ENCODE measurements at regions not wholly inside any gene's neighbourhood (a gene's known extent, or its start where the extent isn't known, plus 50 kb on each side); places are given as distances from the start of the nearest gene placed in this dataset.

DNA sequence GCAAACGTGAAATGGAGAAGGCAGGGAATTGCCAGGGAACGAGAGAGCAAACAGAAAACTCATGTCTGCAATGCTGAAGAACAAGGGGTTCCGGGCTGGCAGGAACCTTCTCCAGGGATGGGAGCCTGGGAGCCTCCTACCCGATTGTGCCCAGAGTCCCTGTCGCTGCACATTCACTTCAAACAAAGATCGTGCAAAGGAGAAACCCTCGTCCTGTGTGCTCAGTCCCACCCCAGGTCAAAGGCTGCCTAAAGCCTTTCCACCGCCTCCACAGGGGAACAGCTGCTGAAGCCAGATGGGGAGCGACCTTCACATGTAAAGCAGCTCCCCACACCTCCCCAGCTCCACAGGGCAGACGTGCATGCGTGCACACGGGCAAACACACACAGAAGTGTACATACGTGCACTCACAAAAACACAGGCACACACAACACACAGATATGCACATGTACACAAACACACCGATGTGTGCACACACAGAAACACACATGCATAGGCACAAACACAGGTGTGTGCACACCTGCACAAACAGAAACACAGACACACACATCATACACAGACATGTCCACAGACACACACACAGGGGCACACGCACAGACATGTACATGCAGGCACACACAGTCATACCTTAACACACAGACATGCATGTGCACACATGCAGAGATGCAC is 460.1 kb upstream of the SALL3 start:
- no peak for TF ChIP-seq JUND (IDR thresholded peaks at IDR 0.05; ENCODE audit: low read depth)
- in situ Hi-C loops (cut with HindIII; ENCODE audit: low pct_unique_long_range_greater_than_20kb, low sequenced_read_pairs): no loop called here
- DNase-seq (ENCODE audit: low read depth in 1 of 2, low spot score in 1 of 2): no peak

DNA sequence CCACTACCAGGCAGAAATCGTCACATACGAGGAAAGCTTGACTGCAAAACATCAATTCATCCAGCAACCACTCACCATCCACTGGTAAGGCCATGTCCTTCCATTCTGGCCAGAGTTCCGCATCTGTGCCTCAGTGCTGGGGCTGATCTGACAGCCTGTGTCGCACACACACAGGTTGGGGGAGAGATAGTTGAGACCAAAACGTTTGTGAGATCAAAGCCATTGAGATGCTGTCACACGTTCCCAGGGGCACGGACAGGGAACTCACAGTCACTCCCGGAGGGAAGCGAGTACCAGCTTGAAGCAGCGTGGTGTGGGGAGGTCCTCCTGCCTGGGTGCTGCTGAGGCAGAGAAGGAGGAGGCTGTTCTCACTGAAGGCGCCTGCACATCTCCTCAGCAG is 458.5 kb upstream of the SALL3 start:
- no peak for DNase-seq (ENCODE audit: low read depth in 1 of 2, low spot score in 1 of 2)
- TF ChIP-seq JUND (IDR thresholded peaks at IDR 0.05; ENCODE audit: low read depth): no peak
- in situ Hi-C loops (cut with HindIII; ENCODE audit: low pct_unique_long_range_greater_than_20kb, low sequenced_read_pairs): no loop called here

DNA sequence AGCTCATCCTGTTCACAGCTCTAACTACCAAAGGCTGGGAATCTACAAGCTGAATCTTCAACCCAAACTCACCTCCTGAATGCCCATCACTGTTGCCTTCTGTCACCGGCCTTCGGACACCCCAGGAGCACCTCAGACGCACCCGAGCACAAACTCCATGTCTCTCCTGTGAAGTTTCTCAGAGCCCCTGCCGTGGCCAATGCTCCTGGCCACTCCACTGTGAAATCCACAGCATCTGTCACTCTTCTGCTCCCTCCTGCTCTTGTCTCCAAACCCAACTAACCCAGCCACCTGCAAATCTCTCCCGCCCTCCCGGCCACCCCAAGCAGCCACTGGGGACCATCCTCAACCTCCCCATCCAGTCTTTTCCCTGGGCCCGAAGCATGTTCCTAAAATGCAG is 457.9 kb upstream of the SALL3 start:
- in situ Hi-C loops (cut with HindIII; ENCODE audit: low pct_unique_long_range_greater_than_20kb, low sequenced_read_pairs): no loop called here
- no peak for TF ChIP-seq JUND (IDR thresholded peaks at IDR 0.05; ENCODE audit: low read depth)
- DNase-seq (ENCODE audit: low read depth in 1 of 2, low spot score in 1 of 2): no peak

DNA sequence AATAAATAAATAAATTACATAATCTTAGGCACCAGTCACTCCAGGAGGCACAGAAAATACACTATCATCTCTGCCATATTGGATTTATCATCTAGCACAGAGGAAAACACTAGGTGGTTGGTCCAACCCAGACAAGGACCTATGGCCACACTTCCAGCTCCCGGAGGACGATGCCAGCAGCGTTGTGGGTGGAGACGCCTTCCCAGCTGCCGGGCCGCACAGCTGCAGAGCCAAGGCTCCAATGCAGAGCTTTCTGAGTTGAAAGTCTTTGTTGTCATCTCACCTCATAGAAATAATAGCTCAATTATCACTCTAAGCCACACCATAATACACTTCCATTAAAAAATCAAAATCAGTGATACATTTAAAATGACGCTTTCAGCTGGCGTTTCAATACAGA is 457.1 kb upstream of the SALL3 start:
- in situ Hi-C loops (cut with HindIII; ENCODE audit: low pct_unique_long_range_greater_than_20kb, low sequenced_read_pairs): no loop called here
- no peak for DNase-seq (ENCODE audit: low read depth in 1 of 2, low spot score in 1 of 2)
- TF ChIP-seq JUND (IDR thresholded peaks at IDR 0.05; ENCODE audit: low read depth): no peak

DNA sequence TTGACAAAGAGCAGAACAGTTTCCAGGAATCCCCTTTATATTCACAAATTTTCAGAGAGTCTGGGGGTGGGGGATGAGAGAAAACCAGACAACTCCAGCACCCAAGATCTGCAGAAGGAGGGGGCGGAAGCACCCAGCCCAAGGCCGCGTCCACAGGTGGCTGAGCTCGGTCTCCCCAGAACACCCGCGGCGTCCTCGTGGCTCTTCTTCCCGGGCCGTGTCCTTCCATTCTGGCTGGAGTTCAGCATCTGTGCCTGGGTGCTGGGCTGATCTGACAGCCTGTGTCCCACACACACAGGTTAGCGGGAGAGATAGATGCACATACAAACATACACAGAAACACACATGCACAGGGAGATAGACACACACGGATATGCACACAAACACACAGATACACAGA is 455.8 kb upstream of the SALL3 start:
- in situ Hi-C loops (cut with HindIII; ENCODE audit: low pct_unique_long_range_greater_than_20kb, low sequenced_read_pairs): no loop called here
- no peak for DNase-seq (ENCODE audit: low read depth in 1 of 2, low spot score in 1 of 2)
- no peak for TF ChIP-seq JUND (IDR thresholded peaks at IDR 0.05; ENCODE audit: low read depth)

DNA sequence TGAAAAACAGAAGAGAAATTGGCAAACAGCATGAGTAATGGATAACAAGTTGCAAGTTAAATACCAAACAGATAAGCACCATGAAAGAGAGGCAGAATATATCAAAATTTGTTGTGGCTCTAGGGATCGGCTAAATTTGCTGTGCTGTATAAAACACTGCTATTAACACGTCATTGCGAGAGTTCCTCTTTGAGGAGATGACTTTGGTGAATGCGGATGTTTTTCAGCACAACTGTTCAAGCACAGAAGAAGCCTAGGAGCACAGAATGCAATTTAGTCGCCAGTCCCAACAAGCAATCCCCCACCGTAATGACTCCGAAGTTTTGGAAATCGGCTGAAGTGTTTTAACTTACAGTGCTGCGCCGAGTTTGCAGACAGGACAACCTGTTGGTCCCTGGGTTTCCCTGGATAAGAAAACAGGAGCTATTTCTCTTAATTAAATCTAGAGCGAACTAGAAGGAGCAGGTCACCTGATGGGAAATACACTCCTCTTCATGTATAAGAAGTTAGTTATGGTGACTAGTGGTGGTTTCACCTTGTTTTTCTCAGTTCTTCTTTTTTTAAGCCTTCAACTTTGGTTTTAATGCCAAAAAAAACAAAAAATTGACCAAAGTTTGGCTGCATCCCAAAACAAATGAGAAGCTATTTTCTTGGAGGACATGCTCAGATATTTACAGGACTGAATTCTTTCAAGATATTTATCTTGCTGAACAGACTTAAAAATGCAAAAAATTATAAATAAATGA is 454.1 kb upstream of the SALL3 start:
- no peak for TF ChIP-seq JUND (IDR thresholded peaks at IDR 0.05; ENCODE audit: low read depth)
- in situ Hi-C loops (cut with HindIII; ENCODE audit: low pct_unique_long_range_greater_than_20kb, low sequenced_read_pairs): no loop called here
- DNase-seq (ENCODE audit: low read depth in 1 of 2, low spot score in 1 of 2): no peak

DNA sequence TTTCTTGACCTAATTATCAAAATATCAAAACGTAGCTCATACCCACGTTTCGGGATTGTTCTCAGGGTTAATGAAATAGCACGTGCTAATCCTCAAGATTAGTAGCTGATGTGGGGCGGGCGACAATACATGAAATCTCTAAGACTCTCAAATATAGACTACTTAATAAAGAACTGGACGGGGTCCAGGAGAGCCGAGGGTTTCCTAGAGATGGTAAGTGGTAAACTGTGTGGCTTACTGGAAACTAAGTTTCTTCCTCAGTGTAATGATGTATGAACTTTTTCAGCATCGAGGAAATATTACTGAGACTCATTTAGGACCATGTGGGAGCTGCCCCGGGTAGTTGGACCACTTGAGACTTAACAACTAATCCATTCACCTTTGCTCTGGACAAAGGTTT is 453.3 kb upstream of the SALL3 start:
- TF ChIP-seq JUND (IDR thresholded peaks at IDR 0.05; ENCODE audit: low read depth): no peak
- no peak for DNase-seq (ENCODE audit: low read depth in 1 of 2, low spot score in 1 of 2)
- in situ Hi-C loops (cut with HindIII; ENCODE audit: low pct_unique_long_range_greater_than_20kb, low sequenced_read_pairs): no loop called here

DNA sequence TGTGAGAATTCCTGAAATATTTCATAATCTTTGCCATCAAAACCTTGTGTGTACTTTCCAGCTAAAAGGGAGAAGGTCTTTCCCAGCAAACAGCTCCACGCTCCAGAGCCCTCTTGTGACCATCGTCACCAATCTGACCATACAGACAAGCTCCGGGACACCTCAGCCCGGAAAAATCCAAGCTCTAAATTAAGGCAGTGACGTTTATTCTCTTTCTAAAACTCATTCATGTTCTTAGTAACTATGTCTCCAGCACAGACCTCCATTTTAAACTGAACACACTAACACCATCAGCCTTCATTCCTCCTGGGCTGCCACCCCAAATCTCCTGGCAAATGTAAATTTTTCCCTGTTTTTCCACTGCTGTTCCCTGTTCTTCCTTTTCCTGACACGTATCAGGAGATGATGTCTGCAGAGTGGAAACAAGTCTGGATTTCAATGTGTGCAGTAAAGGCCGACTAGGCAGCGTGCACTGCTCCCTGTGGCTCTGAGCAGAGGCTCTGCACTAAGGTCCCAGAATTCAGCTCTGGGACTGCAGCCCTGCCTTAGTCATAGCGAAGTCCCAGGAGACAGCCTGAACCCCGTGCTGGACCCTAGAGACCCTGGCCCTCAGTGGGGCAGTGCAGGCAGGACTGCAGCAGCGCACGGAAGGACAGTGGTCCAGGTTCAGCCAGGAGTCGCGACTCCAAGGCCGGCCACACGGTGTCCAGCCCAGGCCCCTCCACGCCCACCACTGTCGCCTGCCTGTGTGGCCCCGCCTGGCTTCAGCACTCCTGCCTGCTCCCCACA is 452.5 kb upstream of the SALL3 start:
- DNase-seq (ENCODE audit: low read depth in 1 of 2, low spot score in 1 of 2): no peak
- no peak for TF ChIP-seq JUND (IDR thresholded peaks at IDR 0.05; ENCODE audit: low read depth)
- in situ Hi-C loops (cut with HindIII; ENCODE audit: low pct_unique_long_range_greater_than_20kb, low sequenced_read_pairs): no loop called here

DNA sequence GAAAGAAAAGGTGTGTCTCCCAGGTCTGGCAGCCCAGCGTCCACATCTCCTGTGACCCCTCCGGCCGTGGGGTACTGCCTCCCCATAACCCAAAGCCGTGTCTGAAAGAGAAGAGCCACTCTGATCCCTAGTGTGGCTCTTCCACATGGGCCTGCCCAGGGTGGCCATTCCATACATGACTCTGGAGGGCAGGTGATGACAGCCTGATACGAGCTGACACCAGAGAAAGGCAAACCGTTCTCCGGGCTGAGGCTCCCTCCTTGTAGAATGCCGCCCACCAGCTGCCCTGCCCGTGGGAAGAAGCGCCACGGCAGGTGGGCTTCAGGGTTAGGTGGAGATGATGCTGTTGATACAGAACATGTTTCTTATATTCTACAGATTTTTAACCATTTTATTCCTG is 451.6 kb upstream of the SALL3 start:
- in situ Hi-C loops (cut with HindIII; ENCODE audit: low pct_unique_long_range_greater_than_20kb, low sequenced_read_pairs): no loop called here
- DNase-seq (ENCODE audit: low read depth in 1 of 2, low spot score in 1 of 2): no peak
- TF ChIP-seq JUND (IDR thresholded peaks at IDR 0.05; ENCODE audit: low read depth): no peak

DNA sequence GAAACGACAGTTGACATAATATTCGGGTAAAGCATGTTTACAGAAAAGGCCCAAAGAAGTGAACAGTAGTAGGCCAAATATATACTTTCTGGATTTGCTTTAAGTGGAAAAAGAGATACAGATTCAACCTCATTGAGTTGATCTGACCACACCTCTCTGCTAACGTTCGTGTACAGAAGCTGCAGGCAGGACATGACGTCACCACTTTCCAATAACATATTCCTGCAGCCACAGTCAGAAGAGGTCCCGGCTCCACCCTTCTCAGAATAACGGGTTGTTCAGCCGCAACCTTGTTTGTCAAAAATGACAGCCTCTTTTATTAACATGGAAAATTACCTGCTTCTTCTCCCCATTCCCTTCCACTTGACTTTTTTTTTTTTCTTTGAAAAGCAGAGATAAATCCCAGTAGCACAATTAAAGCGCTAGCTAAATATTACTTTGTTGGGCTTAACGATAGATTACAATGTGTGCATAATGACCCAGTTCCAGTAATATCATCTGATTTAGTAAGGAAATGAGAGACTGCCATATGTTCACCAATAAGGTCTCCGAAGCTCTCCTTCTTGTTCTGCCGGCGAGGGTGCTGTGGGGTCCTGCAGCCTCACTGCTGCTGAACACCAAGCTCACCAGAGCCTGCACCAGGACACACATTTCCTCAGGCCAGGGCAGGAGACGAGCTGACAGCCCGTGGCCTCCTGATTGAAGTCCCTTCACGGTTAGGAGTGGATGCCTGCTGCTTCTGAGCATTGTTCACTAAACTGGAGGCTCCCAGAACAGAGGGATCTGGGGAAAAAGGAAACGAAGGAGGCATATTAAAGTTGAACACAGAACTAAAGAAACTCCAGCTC is 451.0 kb upstream of the SALL3 start:
- DNase-seq (ENCODE audit: low read depth in 1 of 2, low spot score in 1 of 2): no peak
- TF ChIP-seq JUND (IDR thresholded peaks at IDR 0.05; ENCODE audit: low read depth): no peak
- in situ Hi-C loops (cut with HindIII; ENCODE audit: low pct_unique_long_range_greater_than_20kb, low sequenced_read_pairs): no loop called here

DNA sequence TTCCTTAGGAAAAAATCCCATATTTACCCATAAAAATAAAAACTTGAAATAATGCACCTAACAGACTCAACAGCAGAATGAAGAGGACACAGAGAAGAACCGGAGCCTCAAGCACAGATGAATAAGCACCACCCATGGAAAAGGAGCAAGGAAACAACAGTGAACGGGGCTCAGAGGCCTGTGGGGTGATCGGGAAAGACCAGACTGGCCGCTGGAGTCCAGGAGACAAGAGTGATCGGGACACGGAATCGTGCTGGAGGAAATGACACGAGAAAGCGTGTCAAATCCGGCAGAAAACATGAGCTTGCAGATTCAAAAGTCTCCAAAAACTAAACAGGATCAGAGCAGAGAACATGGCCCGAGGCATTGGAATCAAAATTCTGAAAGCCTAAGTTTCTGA is 448.0 kb upstream of the SALL3 start:
- DNase-seq (ENCODE audit: low read depth in 1 of 2, low spot score in 1 of 2): no peak
- in situ Hi-C loops (cut with HindIII; ENCODE audit: low pct_unique_long_range_greater_than_20kb, low sequenced_read_pairs): no loop called here

DNA sequence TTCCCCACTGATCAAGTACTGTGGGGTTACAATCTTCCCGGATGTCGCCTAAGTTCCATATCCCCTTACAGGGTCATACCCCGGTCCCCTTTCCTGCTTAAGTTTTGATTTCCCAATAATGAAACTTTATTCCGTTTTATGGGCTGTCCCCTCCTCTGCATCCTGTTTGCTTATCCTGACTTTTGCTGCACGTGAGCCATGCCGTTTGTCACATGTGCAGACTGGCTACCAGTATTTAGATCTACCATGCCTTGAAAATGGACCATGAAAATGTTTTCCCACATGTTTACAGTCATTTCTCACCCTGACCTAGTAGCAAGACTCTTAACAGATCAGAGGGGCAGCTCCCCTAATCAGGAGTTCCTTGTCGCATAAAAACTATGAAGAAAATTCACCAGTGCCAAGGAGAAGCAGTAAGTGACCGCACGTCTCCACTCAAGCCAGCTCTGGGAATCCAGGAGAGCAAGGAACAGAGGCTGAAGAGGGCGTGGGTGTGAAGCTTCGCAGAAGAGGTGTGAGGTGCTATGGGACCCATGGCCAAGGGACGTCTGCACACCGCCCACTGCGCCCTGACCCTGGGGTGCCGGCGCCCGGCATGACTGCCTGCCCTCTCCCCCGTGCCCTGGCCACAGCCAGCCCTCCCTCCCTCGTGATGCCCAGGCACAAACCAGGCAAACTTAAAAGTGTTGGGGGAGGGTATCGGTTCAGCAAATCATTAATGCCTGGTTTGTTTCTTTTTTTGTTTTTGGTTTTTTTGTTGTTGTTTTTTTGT is 440.8 kb upstream of the SALL3 start:
- DNase-seq (ENCODE audit: low read depth in 1 of 2, low spot score in 1 of 2): no peak
- in situ Hi-C loops (cut with HindIII; ENCODE audit: low pct_unique_long_range_greater_than_20kb, low sequenced_read_pairs): no loop called here
- no peak for TF ChIP-seq JUND (IDR thresholded peaks at IDR 0.05; ENCODE audit: low read depth)

More for the DNA sequence above, 448.0 kb upstream of the SALL3 start:
- no peak for TF ChIP-seq JUND (IDR thresholded peaks at IDR 0.05; ENCODE audit: low read depth)

All from T47D (cell line).